Liver (tissue), 8 donors: ENCODE measurements at regions not wholly inside any gene's neighbourhood (a gene's known extent, or its start where the extent isn't known, plus 50 kb on each side); places are given as distances from the start of the nearest gene placed in this dataset.

Source experiments
- DNase-seq: peaks from one replicate; pipeline ENCODE4 v3.0.0-alpha.2; 2017; ENCODE audit warnings: low spot score
- H3K27ac ChIP-seq, 2 donors: one replicate each; pipeline ENCODE4 v1.7.0; 2013; ENCODE audit warnings: inconsistent platforms in 2 of 2, low read length in 2 of 2, control low read depth in 1 of 2, low read depth in 1 of 2, mild to moderate bottlenecking in 1 of 2
- H3K27me3 ChIP-seq, 4 donors: one replicate each; pipeline versions ENCODE4 v1.6.1 to v1.7.0; 2013; ENCODE audit warnings: low read length in 3 of 4, inconsistent platforms in 1 of 4, mild to moderate bottlenecking in 1 of 4, moderate library complexity in 1 of 4; ENCODE audit not compliant: control insufficient read depth in 4 of 4, insufficient read depth in 4 of 4
- H3K36me3 ChIP-seq, 4 donors: one replicate each; pipeline versions ENCODE4 v1.6.1 to v1.7.0; 2013; ENCODE audit warnings: low read length in 3 of 4, mild to moderate bottlenecking in 3 of 4, low read depth in 1 of 4, moderate library complexity in 1 of 4; ENCODE audit not compliant: control insufficient read depth in 4 of 4, insufficient read depth in 3 of 4
- H3K4me1 ChIP-seq, 4 donors: one replicate each; pipeline versions ENCODE4 v1.6.1 to v1.7.0; 2013; ENCODE audit warnings: low read length in 3 of 4, mild to moderate bottlenecking in 3 of 4, moderate library complexity in 1 of 4; ENCODE audit not compliant: control insufficient read depth in 4 of 4, insufficient read depth in 4 of 4
- H3K4me3 ChIP-seq, 3 donors: one replicate each; pipeline versions ENCODE4 v1.6.1 to v1.7.0; 2013; ENCODE audit warnings: low read length in 3 of 3, control low read depth in 1 of 3, low read depth in 1 of 3, mild to moderate bottlenecking in 1 of 3
- H3K9ac ChIP-seq, 2 donors: one replicate each; pipeline ENCODE4 v1.7.0; 2013; ENCODE audit warnings: low read length in 2 of 2, mild to moderate bottlenecking in 2 of 2, moderate library complexity in 2 of 2, control low read depth in 1 of 2, low read depth in 1 of 2
- H3K9me3 ChIP-seq, 4 donors: one replicate each; pipeline versions ENCODE4 v1.6.1 to v1.7.0; 2013; ENCODE audit warnings: low read length in 3 of 4; ENCODE audit not compliant: control insufficient read depth in 4 of 4
- ATF3 ChIP-seq: IDR thresholded peaks from 2 replicates; pipeline ENCODE4 v1.6.1; 2016; ENCODE audit warnings: antibody characterized with exemption
- CTCF ChIP-seq: fragments of 150-350 bp; IDR thresholded peaks from 2 replicates; pipeline ENCODE4 v1.5.1; 2017; ENCODE audit warnings: improper control_type of control experiment, low read depth, low read length; ENCODE audit not compliant: missing input control
- GABPA ChIP-seq, 2 donors: IDR thresholded peaks in 1 of 2; conservative IDR thresholded peaks in 1 of 2; 2 replicates each; pipeline ENCODE4 v1.6.1; 2016; ENCODE audit warnings: antibody characterized with exemption in 2 of 2, mild to moderate bottlenecking in 1 of 2, moderate library complexity in 1 of 2
- HNF4A ChIP-seq, 2 donors: conservative IDR thresholded peaks; 2 replicates each; pipeline ENCODE4 v1.6.1; 2016; ENCODE audit warnings: antibody characterized with exemption in 2 of 2, mild to moderate bottlenecking in 2 of 2
- HNF4G ChIP-seq: IDR thresholded peaks from 2 replicates; pipeline ENCODE4 v1.6.1; 2016; ENCODE audit warnings: antibody characterized with exemption
- MAX ChIP-seq: IDR thresholded peaks from 2 replicates; pipeline ENCODE4 v1.6.1; 2016; ENCODE audit warnings: antibody characterized with exemption
- NR2F2 ChIP-seq: IDR thresholded peaks from 2 replicates; pipeline ENCODE4 v1.6.1; 2016; ENCODE audit warnings: antibody characterized with exemption
- RAD21 ChIP-seq, 2 donors: IDR thresholded peaks; 2 replicates each; pipeline ENCODE4 v1.6.1; 2016; ENCODE audit warnings: antibody characterized with exemption in 2 of 2, mild to moderate bottlenecking in 2 of 2
- REST ChIP-seq: IDR thresholded peaks from 2 replicates; pipeline ENCODE4 v1.6.1; 2016; ENCODE audit warnings: antibody characterized with exemption, mild to moderate bottlenecking
- RXRA ChIP-seq, 2 donors: IDR thresholded peaks; 2 replicates each; pipeline ENCODE4 v1.6.1; 2017 to 2018; ENCODE audit warnings: antibody characterized with exemption in 2 of 2, mild to moderate bottlenecking in 1 of 2
- SP1 ChIP-seq: IDR thresholded peaks from 2 replicates; pipeline ENCODE4 v1.6.1; 2018; ENCODE audit warnings: antibody characterized with exemption, mild to moderate bottlenecking
- TAF1 ChIP-seq: conservative IDR thresholded peaks from 2 replicates; pipeline ENCODE4 v1.6.1; 2016; ENCODE audit warnings: antibody characterized with exemption, mild to moderate bottlenecking
- YY1 ChIP-seq: IDR thresholded peaks from 2 replicates; pipeline ENCODE4 v1.6.1; 2016; ENCODE audit warnings: antibody characterized with exemption, mild to moderate bottlenecking
- WGBS: extraction: QIAGEN DNeasy Blood & Tissue Kit; methylation state at CpG from one replicate; pipeline ENCODE4 v1.1.7; 2013; 5-methylcytosine and 5-hydroxymethylcytosine counted together
- donor health status: healthy.
- donor health status: healthy.
- donor health status: healthy.
- donor health status: healthy.
- donor health status: healthy.

GRCh38 chr2:203789618-203790017 lies 78.0 kb upstream of the CTLA4 start:
- DNase-seq, result no peak
- no peaks in the 10 kb centered on the region for H3K27me3 ChIP-seq
- H3K9me3 ChIP-seq, result no peaks in the 10 kb centered on the region
- no peak overlapping the region for H3K4me3 ChIP-seq
- peak overlapping the region; percentile 41 to 69 for H3K27ac ChIP-seq
- peaks cover 4 to 16% (median 7%) of the 10 kb centered on the region in 4 donors for H3K4me1 ChIP-seq
- H3K9ac ChIP-seq, result peak overlapping the region in 1 of 2 donors; percentile 45
- no peaks in the 10 kb centered on the region for H3K36me3 ChIP-seq
- TF ChIP-seq HNF4A (conservative IDR thresholded peaks at IDR 0.05), result peak; percentile 25 to 58
- peak; percentile 22 for TF ChIP-seq SP1
- no peak for TF ChIP-seq YY1
- TF ChIP-seq HNF4G, result no peak

GRCh38 chr2:203790134-203790852 lies 77.3 kb upstream of the CTLA4 start:
- DNase-seq, result no peak
- Histone ChIP-seq H3K9me3 (no peaks in the 10 kb centered on the region), H3K9ac (no peak overlapping the region), H3K27ac (peak overlapping the region in 1 of 2 donors; percentile 69), H3K4me3 (no peak overlapping the region), H3K27me3 (no peaks in the 10 kb centered on the region), H3K36me3 (no peaks in the 10 kb centered on the region), H3K4me1 (peaks cover 4 to 16% (median 7%) of the 10 kb centered on the region in 4 donors)
- TF ChIP-seq REST, result no peak
- no peak for TF ChIP-seq TAF1
- no peak for TF ChIP-seq RXRA (IDR thresholded peaks at IDR 0.05)
- no peak for TF ChIP-seq ATF3
- no peak for TF ChIP-seq CTCF
- TF ChIP-seq HNF4A (conservative IDR thresholded peaks at IDR 0.05), result no peak
- TF ChIP-seq YY1, result no peak
- TF ChIP-seq NR2F2, result no peak
- TF ChIP-seq GABPA (IDR thresholded peaks at IDR 0.05 in 1 of 2, conservative IDR thresholded peaks at IDR 0.05 in 1 of 2), result no peak
- no peak for TF ChIP-seq SP1
- TF ChIP-seq MAX, result no peak
- TF ChIP-seq RAD21 (IDR thresholded peaks at IDR 0.05), result no peak
- TF ChIP-seq HNF4G, result no peak
- 85% methylated on average over 2 of the region's 2 CpGs for WGBS
